Renal pelvis (tissue), 1 donor: ENCODE measurements at regions not wholly inside any gene's neighbourhood (a gene's known extent, or its start where the extent isn't known, plus 50 kb on each side); places are given as distances from the start of the nearest gene placed in this dataset.
"Not testable (repeated sequence)": the region's sequence is repeated elsewhere in the genome, so short reads cannot be mapped to it uniquely, and the experiment has no call there.

Experiments
- DNase-seq: peaks from one replicate; pipeline ENCODE4 v3.0.0-alpha.2; 2013

DNA sequence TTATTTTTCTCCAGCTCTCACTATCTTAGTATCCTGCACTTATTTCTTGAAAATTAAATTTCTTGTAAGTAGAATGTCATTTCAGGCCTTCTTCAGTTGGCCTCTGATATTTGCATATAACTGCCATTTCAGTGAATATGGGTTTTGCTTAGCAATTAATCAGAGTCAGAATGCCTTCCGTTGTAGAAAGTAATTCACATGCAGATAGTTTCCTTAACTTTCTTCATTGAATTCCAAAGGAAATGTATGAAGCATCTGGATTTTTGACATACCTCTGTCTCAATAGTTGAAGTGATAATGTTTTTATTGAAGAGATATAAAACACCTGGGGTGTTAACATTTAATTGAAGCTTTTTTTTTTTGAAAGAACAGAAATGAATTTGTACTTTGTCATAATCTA, 914.1 kb upstream of the NXPH2 start:
- DNase-seq: no peak

DNA sequence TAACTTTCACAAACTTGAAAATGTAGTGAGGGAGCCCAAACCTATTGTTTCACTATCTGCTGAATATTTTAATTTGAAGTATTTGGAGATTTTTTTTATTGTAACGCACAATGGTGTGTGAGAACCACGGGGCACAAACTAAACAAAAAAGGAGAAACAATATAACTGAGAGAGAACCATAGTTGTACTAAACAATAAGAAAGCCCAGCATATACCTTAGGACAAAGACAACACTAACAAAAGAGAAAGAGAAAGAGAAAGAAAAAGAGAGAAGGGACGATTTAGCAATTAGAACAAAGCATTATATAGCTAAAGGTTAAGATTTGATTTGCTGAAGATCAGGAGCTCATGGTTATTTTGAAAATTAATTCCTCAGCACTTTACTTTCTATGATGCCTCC, 906.0 kb upstream of the NXPH2 start:
- DNase-seq: no peak

DNA sequence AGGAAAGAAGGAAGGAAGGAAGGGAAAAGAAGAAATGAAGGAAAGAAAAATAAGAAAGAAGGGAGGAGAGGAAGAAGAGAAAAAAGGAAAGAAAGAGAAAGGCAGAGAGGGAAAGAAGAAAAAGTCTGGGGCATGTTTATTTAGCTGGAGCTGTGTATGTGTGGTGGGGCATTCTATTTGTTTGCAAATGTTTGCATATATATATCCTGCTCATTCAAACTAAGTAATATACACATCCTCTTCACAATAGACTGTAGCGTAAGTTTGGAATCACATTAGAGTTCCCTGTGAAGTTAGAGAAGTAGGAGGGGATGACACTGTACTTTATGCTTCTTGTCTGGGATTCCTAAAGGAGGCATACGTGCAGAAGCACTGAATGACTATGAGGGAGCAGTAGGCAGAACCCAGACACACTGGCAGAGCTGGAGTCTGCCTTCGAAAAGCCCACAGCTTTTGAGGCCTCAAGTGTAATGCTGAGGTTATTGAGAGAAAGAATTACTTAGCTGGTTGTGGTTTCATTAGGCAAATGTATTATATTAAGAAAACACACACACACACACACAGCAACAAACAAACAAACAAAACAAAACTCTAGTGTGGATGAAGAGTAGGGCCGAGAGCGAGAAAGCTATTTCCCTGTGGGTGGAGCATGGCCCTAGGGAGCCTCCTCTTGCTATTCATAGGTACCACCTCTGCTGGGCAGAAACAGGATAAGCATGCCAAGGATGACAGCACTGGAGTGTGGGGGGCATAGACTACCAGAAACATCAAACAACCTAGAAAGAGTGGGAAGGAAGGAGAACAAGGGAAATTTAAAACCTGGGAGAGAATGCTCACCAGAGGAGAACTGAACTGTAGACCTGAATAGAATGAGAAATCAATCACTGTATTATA, 905.1 kb upstream of the NXPH2 start:
- DNase-seq: peak; percentile 19

DNA sequence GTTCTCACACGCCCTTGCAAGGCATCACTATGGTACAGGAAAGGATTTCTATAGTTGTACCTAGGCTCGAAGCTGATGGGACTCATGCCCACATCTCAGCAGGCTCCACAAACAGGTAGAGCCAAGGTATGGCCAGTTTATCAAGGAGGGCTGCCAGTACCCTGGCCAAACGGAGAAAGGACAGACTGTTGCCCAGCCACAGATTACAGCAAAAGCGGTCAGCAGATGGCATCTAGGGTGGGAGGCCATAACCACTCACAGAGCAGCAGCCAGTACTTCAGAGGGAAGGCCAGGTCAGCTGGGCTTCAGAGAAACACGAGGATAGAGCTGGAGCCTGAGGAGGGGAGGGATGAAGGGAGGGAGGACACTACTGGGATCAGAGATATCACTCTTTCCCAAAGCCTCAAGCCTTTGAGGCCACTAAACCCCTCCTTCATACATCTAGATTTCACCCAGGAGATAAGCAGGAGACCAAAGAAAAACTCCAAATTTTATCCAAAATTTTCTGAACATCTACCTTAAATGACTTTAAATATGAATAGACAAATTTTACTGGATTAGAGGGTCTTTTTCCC, 904.2 kb upstream of the NXPH2 start:
- no peak for DNase-seq

DNA sequence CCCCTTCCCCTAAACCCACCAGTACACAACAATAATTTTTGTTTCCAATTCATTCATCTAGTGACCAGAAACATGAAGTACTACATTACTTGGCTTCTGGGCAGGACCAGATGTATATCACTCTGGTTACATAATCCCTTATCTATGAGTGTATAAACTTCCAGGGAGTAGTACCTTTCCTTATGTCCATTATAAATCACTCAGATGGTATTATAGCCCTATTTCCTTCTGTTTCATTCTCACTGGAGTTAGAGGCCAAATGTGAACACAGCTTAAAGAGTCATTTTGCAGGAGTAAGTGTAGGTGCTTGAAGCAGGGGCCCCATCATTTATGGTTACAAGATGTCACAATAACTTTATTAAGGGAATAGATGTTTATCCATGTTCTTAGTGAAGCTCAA, 894.4 kb upstream of the NXPH2 start:
- DNase-seq: no peak

DNA sequence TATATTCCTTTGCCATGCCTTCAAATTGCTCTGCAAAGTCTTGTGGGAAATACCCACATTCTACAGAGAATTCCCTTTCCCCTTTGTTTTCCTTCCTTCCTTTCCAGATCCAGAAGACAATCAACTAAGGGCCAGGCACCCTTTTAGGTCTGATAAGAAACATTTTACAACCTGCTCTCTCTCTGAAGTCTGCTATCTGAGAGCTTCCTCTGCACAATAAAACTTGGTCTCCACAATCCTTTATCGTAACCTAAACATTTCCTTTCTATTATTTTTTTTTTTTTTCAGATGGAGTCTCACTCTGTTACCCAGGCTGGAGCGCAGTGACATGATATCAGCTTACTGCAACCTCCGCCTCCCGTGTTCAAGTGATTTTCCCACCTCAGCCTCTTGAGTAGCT, 893.3 kb upstream of the NXPH2 start:
- DNase-seq: not testable (repeated sequence)

DNA sequence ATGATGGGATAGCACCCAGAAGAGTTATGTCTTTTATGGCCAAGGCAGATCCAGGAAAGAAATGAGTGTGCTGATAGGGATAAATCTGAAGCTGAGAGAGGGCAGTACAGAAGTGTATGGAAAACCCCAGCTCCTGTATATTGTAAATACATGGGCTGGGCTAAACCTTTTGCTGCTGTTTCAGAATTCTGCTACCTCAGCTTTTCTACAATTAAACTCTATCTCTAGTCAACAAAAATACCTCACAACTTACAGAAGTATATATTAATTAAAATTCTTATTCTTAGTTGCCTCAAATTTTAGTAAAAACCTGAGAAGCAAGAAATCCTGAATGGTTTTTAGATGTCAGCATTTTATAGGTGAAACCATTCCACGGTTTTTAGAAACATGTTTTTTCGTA, 889.5 kb upstream of the NXPH2 start:
- no peak for DNase-seq

DNA sequence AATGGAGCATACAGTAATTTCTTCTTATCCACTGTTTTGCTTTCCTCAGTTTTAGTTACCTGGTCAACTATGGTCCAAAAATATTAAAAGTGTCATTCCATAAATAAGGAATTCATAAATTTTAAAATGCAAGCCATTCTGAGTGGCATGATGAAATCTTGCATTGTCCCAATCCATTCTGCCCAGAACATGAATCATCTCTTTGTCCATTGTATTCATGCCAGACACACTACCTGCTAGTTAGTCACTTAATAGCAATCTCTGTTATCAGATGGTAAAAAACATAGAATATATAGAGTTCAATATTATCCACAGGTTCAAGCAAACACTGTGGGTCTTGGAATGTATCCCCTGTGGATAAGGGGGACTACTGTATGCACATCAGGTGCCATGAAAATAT, 872.2 kb upstream of the NXPH2 start:
- no peak for DNase-seq

DNA sequence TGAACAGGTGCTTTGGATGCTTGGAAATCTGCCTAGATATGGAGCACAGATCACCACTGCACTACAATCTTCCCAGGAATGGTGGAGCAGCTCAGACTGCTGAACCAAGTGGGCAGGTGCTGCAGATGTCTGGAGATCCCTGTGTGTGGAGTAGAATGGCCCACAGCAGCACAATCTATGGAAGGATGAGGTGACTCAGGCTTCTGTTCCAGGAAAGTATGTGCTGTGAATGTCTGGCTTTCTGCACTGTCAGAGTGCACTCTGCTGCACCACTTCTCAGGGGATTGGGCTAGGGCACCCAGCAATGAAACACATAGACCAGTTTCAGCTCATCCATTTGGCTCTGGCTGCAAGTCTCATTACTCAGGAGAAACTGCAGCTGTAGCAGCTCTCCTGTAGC, 865.4 kb upstream of the NXPH2 start:
- DNase-seq: no peak

DNA sequence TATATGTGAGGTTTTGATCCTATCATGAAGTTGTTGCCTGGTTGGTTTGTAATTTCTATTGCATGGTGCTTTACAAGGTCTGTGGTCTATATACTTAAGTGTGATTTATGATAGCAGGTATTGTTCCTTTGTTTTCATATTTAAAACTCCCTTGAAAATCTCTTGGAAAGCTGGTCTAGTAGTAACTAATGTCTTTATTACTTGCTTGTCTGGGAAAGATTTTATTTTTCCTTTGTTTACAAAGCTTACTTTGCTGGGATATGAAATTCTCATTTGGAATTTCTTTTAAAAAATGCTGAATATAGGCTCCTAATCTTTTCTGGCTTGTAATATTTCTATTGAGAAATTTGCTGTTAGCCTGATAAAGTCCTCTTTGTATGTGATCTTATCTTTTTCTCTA, 862.9 kb upstream of the NXPH2 start:
- no peak for DNase-seq

DNA sequence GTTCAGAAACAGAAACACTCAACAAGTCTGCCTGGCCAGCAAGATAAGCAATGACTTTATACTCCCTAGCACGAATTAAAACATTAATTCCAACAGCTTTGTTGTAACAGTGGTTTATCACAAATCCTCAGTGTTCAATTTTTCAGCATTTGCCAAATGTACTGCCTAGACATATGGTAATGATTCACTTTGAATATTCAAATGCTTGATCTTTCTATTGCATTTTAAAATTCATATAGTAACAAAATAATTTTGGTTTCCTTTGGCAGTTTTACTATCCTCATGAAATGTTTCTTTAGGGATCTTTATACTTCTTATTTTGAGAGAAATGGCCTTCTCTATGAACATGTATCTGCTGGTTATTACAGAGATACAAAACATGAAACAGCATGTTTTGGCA, 851.8 kb upstream of the NXPH2 start:
- DNase-seq: no peak

DNA sequence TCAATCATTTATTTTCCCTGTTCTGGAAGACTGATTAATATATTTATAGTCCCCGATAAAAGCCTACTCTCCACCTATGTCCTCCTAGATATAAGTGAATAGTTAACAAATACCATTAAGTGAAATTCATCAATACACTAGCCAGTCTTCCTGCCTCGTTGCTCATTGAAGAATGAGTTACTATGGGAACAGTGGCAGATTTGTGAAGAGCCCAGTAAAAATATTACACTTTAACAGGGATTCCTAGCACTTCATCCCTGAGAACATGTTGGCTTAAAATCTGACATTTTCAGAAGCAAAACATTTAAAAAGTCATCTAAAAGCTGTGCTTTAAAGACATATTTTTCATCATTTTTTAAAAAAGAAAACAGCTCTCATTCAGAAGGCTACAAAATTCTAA, 848.7 kb upstream of the NXPH2 start:
- no peak for DNase-seq

DNA sequence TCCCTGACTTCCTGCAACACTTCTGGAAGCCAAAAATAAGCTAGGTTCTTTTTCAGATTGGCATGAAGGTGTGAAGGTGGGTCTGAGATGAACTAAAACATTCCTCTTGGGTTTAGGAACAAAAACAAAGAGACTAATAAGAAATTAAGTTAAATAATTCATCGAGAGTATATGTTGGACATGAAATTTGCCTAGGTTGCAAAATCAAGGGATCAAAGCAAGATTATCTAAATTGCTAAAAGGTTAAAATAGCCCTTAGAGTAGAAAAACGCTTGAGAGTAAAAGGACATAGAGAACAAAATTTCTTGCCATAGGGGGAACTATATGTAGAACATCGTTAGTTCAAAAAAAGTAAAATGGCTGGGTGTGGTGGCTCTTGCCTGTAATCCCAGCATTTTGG, 845.9 kb upstream of the NXPH2 start:
- no peak for DNase-seq

DNA sequence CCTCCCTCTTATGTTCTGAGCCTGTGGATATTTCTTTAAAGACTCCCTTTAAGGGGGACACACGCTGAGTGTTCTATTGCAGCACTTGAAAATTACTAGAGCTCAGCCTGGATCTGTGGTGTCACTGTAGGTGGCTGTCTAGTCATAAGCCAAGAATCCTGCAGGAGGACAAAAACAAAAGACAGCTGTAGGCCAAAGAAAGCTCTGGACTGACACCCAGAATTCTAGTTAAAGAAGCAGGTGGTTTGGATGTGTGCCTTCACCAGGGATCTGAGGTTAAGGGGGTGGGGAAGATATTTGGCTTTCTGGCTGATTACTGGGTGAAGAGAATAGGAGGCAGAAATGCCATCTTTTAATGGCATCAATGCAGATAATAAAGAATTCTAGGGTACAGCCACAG, 842.5 kb upstream of the NXPH2 start:
- DNase-seq: no peak

DNA sequence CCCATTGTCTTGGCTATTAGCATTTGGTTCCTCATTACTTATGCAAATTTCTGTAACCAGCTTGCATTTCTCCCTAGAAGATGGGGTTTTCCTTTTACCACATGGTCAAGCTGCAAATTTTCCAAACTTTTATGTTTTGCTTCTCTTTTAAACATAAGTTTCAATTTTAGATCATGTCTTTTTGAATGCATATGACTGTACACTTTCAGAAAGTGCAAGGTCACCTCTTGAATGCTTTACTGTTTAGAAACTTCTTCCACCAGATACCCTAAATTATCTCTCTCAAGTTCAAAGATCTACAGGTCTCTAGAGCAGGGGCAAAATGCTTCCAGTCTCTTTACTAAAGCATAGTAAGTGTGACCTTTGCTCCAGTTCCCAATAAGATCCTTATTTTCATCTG, 837.6 kb upstream of the NXPH2 start:
- no peak for DNase-seq

DNA sequence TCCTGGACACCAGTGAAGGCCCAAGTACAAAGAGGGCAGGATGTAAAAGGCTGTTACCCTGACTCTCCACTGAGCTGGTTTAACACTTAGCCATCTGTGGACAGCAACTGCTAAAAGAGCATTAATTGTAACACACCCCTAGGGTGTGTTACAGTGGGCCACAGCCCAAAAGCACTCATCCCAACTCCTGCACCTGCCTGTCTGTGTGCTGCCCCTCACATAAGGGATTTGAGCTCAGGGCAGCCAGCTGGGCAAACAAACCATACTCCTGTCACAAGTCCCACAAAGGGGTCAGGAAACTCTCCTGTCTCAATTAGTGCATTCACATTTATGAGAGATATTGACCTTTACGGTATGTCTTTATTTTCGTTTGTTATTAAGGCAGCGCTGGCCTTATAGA, 833.1 kb upstream of the NXPH2 start:
- no peak for DNase-seq

DNA sequence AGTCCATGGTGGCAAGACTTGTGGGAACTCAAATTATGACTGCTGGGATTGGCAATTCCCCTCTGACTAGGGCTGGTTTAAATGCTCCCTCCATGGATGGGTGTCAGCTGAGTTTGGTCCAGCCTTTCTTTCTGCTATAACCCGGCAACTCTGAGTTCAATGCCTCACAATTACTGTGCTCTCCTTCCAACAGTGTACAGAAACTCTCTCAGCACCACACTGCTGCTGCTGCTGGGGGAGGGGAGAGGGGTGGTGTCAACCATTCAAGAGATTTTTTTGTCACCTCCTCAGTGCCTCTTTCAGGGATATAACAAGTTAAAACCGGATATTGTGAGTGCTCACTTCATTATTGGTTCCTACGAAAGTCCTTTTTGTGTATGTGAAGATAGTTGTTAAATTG, 830.3 kb upstream of the NXPH2 start:
- DNase-seq: no peak

DNA sequence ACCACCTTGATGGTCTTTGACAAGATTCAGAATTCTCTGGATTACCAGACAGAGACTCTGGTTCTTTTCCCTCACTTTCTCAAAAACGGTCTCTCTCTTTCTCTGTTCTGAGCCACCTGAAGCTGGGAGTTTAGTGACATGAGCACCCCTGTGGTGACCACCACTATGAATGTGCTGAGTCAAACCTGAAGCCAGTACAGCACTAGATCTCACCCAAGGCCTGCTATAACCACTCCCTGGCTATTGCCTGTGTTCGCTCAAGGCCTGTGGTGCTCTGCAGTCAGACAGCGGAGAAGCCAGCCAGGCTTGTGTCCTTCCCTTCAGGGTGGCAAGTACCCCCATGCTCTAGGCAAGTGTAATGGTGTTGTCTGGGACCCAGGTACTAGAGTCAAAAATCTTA, 828.9 kb upstream of the NXPH2 start:
- DNase-seq: no peak

DNA sequence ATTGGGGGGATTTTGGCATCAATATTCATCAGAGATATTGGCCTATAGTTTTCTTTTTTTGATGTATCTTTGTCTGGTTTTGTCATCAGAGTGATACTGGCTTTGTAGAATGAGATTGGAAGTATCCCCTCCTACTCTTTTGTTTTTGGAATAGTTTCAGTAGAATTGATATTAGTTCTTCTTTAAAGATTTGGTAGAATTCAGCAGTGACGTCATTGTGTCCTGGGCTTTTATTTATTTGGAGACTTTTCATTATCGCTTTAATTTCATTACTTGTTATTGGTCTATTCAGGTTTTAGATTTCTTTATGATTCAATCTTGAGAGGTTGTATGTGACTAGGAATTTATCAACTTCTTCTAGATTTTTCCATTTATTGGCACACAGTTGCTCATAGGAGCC, 825.5 kb upstream of the NXPH2 start:
- DNase-seq: no peak

DNA sequence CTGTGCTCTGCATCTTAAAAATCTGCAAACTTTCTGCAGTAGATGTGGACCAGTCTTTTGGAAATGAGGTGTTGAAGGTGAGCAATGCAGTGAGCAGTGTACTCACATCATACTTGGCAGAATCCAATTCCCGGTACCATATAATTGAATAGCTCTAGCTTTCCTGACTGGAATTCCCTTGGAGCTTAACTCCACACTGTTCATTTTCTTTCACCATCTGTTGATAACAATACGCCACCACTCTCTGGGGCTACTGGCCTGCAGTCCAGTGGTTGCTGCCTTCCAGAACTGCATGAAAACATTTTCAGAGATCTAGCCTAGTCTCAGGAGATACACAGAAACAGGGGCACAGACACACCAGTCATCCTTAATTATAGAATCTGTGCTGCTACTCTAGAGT, 820.0 kb upstream of the NXPH2 start:
- DNase-seq: no peak

DNA sequence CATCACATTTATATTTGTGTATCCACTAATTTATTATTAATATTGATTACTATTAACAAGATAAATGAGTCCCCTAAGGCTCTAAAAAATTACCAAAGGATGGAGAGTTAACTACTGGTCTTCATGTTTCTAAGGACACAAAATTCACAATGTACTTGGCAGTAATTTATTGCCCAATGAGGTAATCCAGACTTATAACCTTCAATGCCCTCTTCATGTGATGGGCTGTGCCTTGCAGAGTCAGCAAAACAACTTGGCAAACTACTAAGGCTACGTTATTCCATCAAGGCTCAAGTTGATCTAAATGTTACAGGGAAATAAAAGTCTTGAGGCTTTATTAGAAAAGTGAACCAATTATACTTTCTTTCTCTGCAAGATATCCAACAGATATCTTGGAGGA, 804.9 kb upstream of the NXPH2 start:
- no peak for DNase-seq

DNA sequence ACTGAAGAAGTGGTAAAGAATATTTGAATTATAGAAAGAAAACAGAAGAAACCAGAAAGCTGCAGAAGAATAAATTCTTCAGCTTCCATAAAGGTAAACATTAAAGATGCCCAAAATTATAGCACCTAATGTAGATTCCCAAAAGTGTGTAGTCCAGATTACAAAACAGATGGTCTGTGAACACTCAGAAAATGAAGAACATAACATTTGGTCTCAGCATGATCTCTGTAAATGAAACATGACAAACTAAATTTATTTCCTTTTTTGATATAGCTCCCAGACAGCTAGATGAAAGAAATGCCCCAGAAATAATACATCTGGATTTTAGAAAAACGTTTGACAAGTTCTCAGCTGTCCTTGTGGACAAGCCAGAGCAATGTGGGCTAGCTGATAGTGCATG, 794.2 kb upstream of the NXPH2 start:
- DNase-seq: no peak

DNA sequence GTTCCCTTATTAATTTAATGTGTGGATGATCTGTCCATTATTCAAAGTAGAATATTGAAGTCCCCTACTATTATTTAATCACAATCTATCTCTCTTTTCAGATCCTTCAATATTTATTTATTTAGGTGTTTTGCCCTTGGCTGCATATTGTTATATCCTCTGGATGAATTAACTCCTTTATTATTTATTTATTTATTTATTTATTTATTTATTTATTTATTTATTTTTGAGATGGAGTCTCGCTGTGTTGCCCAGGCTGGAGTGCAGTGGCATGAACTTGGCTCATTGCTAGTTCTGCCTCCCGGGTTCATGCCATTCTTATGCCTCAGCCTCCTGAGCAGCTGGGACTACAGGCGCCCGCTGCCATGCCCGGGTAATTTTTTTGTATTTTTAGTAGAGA, 776.6 kb upstream of the NXPH2 start:
- no peak for DNase-seq

DNA sequence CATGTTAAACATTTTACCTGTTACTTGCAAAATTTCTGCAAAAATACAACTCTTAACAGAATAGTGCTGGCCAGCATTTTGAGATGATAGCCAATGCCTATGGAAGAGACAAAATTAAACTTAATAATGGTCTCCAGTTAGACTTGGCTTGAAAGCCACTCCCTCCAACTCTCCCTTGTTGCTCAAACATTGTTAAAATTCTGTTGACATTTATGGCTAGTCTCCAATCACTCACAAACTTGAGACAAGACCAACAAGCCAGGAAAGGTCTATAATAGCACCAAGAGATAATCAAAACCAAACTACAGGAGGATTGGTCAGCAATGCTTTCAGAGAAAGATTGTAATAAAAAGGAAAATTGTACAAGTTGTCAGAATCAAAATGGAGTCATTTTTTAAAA, 770.7 kb upstream of the NXPH2 start:
- DNase-seq: no peak
